ENCODE measurements at regions not wholly inside any gene's neighbourhood (a gene's known extent, or its start where the extent isn't known, plus 50 kb on each side); places are given as distances from the start of the nearest gene placed in this dataset.

- TF ChIP-seq, protein P1, sequence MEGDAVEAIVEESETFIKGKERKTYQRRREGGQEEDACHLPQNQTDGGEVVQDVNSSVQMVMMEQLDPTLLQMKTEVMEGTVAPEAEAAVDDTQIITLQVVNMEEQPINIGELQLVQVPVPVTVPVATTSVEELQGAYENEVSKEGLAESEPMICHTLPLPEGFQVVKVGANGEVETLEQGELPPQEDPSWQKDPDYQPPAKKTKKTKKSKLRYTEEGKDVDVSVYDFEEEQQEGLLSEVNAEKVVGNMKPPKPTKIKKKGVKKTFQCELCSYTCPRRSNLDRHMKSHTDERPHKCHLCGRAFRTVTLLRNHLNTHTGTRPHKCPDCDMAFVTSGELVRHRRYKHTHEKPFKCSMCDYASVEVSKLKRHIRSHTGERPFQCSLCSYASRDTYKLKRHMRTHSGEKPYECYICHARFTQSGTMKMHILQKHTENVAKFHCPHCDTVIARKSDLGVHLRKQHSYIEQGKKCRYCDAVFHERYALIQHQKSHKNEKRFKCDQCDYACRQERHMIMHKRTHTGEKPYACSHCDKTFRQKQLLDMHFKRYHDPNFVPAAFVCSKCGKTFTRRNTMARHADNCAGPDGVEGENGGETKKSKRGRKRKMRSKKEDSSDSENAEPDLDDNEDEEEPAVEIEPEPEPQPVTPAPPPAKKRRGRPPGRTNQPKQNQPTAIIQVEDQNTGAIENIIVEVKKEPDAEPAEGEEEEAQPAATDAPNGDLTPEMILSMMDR (IDR thresholded peaks at IDR 0.05; ENCODE audit: low read depth, low read length) = no peak
- TF ChIP-seq EZH2phosphoT487 (IDR thresholded peaks at IDR 0.05; ENCODE audit: low read depth) = no peak
Measured at GRCh38 chr22:44604455-44604854, 97.5 kb upstream of the PRR5 start.

Measured in OCI-LY3 (cell line).